A673 (cell line): ENCODE measurements at regions not wholly inside any gene's neighbourhood (a gene's known extent, or its start where the extent isn't known, plus 50 kb on each side); places are given as distances from the start of the nearest gene placed in this dataset.

ENCODE experiments used
- CTCF ChIP-seq: fragments of 300-800, 200-600 bp; sonication (generic); conservative IDR thresholded peaks from 2 replicates; pipeline ENCODE4 v1.5.1; 2017; ENCODE audit warnings: low read depth, mild to moderate bottlenecking, antibody characterized with exemption, low read length, moderate library complexity, mixed read lengths
- EZH2 ChIP-seq: fragments of 200-600 bp; sonication (generic); IDR thresholded peaks from 2 replicates; pipeline ENCODE4 v1.6.1; 2017; ENCODE audit warnings: borderline replicate concordance, low read depth, mild to moderate bottlenecking, mixed read lengths, antibody characterized with exemption, low read length; ENCODE audit not compliant: poor library complexity, severe bottlenecking

GRCh38 chr15:77909182-77909940 is 168.2 kb downstream of the TBC1D2B start:
- TF ChIP-seq EZH2: no peak
- no peak for TF ChIP-seq CTCF
